Heart left ventricle (tissue), 16 donors: ENCODE measurements at regions not wholly inside any gene's neighbourhood (a gene's known extent, or its start where the extent isn't known, plus 50 kb on each side); places are given as distances from the start of the nearest gene placed in this dataset.

Source experiments
- ATAC-seq, 4 donors: fragments of 200-7000 bp; cut with Tn5 transposase; one replicate each; pipeline ENCODE4 v1.9.1; 2020 to 2022; ENCODE audit warnings: moderate library complexity in 4 of 4, mild to moderate bottlenecking in 3 of 4, moderate number of reproducible peaks in 1 of 4
- DNase-seq, 5 donors: peaks; one replicate each; pipeline ENCODE4 v3.0.0-alpha.2; 2020
- H3K27ac ChIP-seq, 12 donors: fragments of 200-600 bp; sonication (generic) in 4 of 12; one replicate each; pipeline versions ENCODE4 v1.5.0 to v1.8.0; 2016 to 2022; ENCODE audit warnings: mild to moderate bottlenecking in 2 of 12
- H3K27me3 ChIP-seq, 9 donors: fragments of 200-600 bp; sonication (generic) in 2 of 9; one replicate each; pipeline versions ENCODE4 v1.5.1 to v1.8.0; 2016 to 2022; ENCODE audit warnings: mild to moderate bottlenecking in 3 of 9
- H3K36me3 ChIP-seq, 9 donors: fragments of 200-600 bp; sonication (generic) in 2 of 9; one replicate each; pipeline versions ENCODE4 v1.5.0 to v1.8.0; 2018 to 2022; ENCODE audit warnings: mild to moderate bottlenecking in 2 of 9
- H3K4me1 ChIP-seq, 12 donors: fragments of 200-600 bp; sonication (generic) in 4 of 12; one replicate each; pipeline versions ENCODE4 v1.5.0 to v1.8.0; 2016 to 2022; ENCODE audit warnings: mild to moderate bottlenecking in 3 of 12
- H3K4me3 ChIP-seq, 12 donors: fragments of 200-600 bp; sonication (generic) in 4 of 12; one replicate each; pipeline versions ENCODE4 v1.5.0 to v1.8.0; 2017 to 2022; ENCODE audit warnings: mild to moderate bottlenecking in 9 of 12, moderate library complexity in 4 of 12
- H3K9me3 ChIP-seq, 12 donors: fragments of 200-600 bp; sonication (generic) in 4 of 12; one replicate each; pipeline versions ENCODE4 v1.5.0 to v1.8.0; 2016 to 2022; ENCODE audit warnings: mild to moderate bottlenecking in 1 of 12
- CTCF ChIP-seq, 12 donors: fragments of 200-600 bp; sonication (generic) in 4 of 12; IDR thresholded peaks; one replicate each; pipeline versions ENCODE4 v1.5.0 to v1.8.0; 2018 to 2022; ENCODE audit warnings: antibody characterized with exemption in 12 of 12, mild to moderate bottlenecking in 5 of 12
- POLR2A ChIP-seq, 2 donors: fragments of 450-650 bp; IDR thresholded peaks; one replicate each; pipeline ENCODE4 v1.6.1; 2017; ENCODE audit warnings: antibody characterized with exemption in 2 of 2, mild to moderate bottlenecking in 2 of 2, moderate library complexity in 2 of 2
- WGBS, 4 donors: extraction: QIAGEN DNeasy Blood & Tissue Kit in 2 of 4; methylation state at CpG; one replicate each; pipeline versions ENCODE4 v1.1.5 to v1.1.7; 2013 to 2018; 5-methylcytosine and 5-hydroxymethylcytosine counted together
- intact Hi-C, 10 donors: fragments of 100-400 bp; cut with DNase I; formaldehyde crosslinking; loops; one replicate each; pipeline versions ENCODE4 v1.11.1 to v1.14.2; 2022
- donor health status: ischemic (EF 13 %, LVEDD 7.1; RV severe dilation, severe dysfunction).
- donor health status: healthy with polysubstance abuse.
- donor health status: DM: no; HTN: yes; CAD: no.
- donor health status: DM: no; HTN: no; CAD: no.
- donor health status: ischemic (EF 25% LVEDD 6.9; RV normal size, moderate dysfunction).
- donor health status: ischemic (EF 25% LVEDD 5.7; RV mildly dilated, moderate dysfunction).
- donor health status: healthy.
- donor health status: DM: yes; HTN: yes; CAD: no.
- donor health status: ischemic (EF 35%, LVEDD 5.7; RV mildly dilated, moderate dysfunction).
- donor health status: nonischemic (EF 11% LVEDD 7.7; RV severe dilation, severe dysfunction).
- donor health status: DM: yes; HTN: yes; CAD: no.
- donor health status: PGD.
- donor health status: ischemic (EF 29% LVEDD 5.4; RV normal size, mild dysfunction).
- donor health status: nonischemic (EF 23%, LVEDD 6.1; RV moderate dilation, normal function).

- TF ChIP-seq CTCF (IDR thresholded peaks at IDR 0.05) (no peak), POLR2A (IDR thresholded peaks at IDR 0.05) (no peak)
- peaks cover 0 to 6% (median 0%) of the 10 kb centered on the region in 12 donors for H3K9me3 ChIP-seq
- no peaks in the 10 kb centered on the region for H3K27me3 ChIP-seq
- H3K4me1 ChIP-seq, result peaks cover 0 to 32% (median 9%) of the 10 kb centered on the region in 12 donors
- no peaks in the 10 kb centered on the region for H3K36me3 ChIP-seq
- DNase-seq (no peak), ATAC-seq (no peak)
- H3K27ac ChIP-seq, result no peak overlapping the region
- intact Hi-C loops, result loop anchor here in 1 of 10 donors (5.0 kb wide), 1 partner anchor 78 kb away; no protein-coding TSS in a partner anchor
- no peak overlapping the region for H3K4me3 ChIP-seq
- WGBS, 4 donors, result 82 to 94% (median 88%) methylated on average over 4 of the region's 4 CpGs
Observed at GRCh38 chr9:109990541-109990940, 210.5 kb downstream of the PALM2AKAP2 start.

DNA sequence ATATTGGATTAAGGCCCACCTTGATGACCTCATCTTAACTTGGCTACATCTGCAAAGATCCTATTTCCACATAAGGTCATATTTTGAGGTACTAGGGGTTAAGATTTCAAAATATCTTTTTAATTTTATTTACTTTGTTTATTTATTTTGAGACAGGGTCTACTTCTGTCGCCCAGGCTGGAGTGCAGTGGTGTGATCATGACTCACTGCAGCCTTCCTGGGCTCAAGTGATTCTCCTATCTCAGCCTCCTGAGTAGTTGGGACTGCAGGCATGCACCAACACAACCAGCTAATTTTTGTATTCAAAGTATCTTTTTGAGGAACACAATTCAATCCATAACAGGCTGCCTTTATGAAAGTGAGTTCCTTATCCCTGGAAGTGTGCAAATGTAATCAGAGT lies 212.3 kb downstream of the PALM2AKAP2 start:
- H3K27me3 ChIP-seq, result no peaks in the 10 kb centered on the region
- intact Hi-C loops, result loop anchor here in 1 of 10 donors (5.0 kb wide), 1 partner anchor 80 kb away; no protein-coding TSS in a partner anchor
- WGBS, 4 donors, result 92 to 97% (median 95%) methylated on average over 1 of the region's 1 CpG
- no peaks in the 10 kb centered on the region for H3K36me3 ChIP-seq
- no peak for ATAC-seq
- H3K9me3 ChIP-seq, result peaks cover 0 to 6% (median 0%) of the 10 kb centered on the region in 12 donors
- no peak for DNase-seq
- H3K4me1 ChIP-seq, result peaks cover 0 to 30% (median 10%) of the 10 kb centered on the region in 12 donors
- H3K4me3 ChIP-seq, result no peak overlapping the region
- H3K27ac ChIP-seq, result no peak overlapping the region
- TF ChIP-seq POLR2A (IDR thresholded peaks at IDR 0.05) (no peak), CTCF (IDR thresholded peaks at IDR 0.05) (no peak)

DNA sequence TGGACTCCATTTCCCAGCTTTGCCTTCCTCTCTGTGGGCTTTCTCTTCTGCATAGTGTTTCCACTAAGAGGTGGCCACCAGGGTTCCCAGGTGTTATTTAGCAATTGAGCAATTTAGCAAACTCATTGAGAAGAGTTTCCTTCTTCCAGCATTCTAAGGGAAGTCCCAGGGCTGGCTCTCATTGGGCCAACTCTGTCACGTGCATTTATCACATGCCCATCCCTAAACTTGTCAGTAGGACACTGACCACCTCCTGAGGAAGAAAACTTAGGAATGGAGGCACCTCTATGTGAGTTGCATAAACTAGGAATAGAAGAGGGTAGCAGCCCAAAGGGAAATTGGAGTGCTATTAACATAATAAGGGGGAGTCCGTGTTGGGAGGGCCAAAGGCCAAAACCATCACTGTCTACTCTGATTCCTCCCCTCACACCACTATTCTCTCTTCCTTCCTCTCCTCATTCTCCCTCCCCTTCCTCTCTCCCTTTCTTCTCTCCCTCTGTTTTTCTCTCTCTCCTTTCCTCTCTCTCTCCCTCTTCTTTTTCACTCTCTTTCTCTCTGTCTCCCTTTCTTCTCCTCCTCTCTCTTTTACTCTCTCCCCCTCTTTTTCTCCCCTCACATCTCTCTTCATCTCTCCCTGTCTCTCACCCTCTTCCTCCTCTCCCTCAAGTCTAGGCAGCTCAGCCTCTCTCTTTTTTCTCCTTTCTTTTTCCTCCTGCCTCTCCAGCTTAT lies 213.4 kb downstream of the PALM2AKAP2 start:
- H3K4me1 ChIP-seq, result peaks cover 0 to 40% (median 10%) of the 10 kb centered on the region in 12 donors
- ATAC-seq, result no peak
- no peak for DNase-seq
- peaks cover 0 to 5% (median 0%) of the 10 kb centered on the region in 12 donors for H3K9me3 ChIP-seq
- no peaks in the 10 kb centered on the region for H3K27me3 ChIP-seq
- intact Hi-C loops, result loop anchor here in 1 of 10 donors (5.0 kb wide), 1 partner anchor 81 kb away; no protein-coding TSS in a partner anchor
- no peak for TF ChIP-seq CTCF (IDR thresholded peaks at IDR 0.05)
- TF ChIP-seq POLR2A (IDR thresholded peaks at IDR 0.05), result no peak
- H3K4me3 ChIP-seq, result no peak overlapping the region
- 75 to 82% (median 77%) methylated on average over 2 of the region's 2 CpGs for WGBS, 4 donors
- H3K36me3 ChIP-seq, result no peaks in the 10 kb centered on the region
- no peak overlapping the region for H3K27ac ChIP-seq

GRCh38 chr9:109994141-109994540 lies 213.8 kb downstream of the C9orf152 start:
- Histone ChIP-seq H3K27me3 (no peaks in the 10 kb centered on the region), H3K4me3 (no peak overlapping the region), H3K4me1 (peaks cover 0 to 46% (median 15%) of the 10 kb centered on the region in 12 donors), H3K9me3 (peaks cover 0 to under 1% (median 0%) of the 10 kb centered on the region in 12 donors), H3K27ac (no peak overlapping the region), H3K36me3 (no peaks in the 10 kb centered on the region)
- no peak for DNase-seq
- no peak for ATAC-seq
- intact Hi-C loops, result loop anchor here in 1 of 10 donors (5.0 kb wide), 1 partner anchor 82 kb away; no protein-coding TSS in a partner anchor
- 72 to 83% (median 79%) methylated on average over 3 of the region's 3 CpGs for WGBS, 4 donors
- TF ChIP-seq CTCF (IDR thresholded peaks at IDR 0.05) (no peak), POLR2A (IDR thresholded peaks at IDR 0.05) (no peak)
